Medulla oblongata (tissue), 1 donor: ENCODE measurements at regions not wholly inside any gene's neighbourhood (a gene's known extent, or its start where the extent isn't known, plus 50 kb on each side); places are given as distances from the start of the nearest gene placed in this dataset.

Experiments used
- DNase-seq: peaks from one replicate; pipeline ENCODE4 v3.0.0-alpha.2; 2015; ENCODE audit errors: extremely low spot score

DNA sequence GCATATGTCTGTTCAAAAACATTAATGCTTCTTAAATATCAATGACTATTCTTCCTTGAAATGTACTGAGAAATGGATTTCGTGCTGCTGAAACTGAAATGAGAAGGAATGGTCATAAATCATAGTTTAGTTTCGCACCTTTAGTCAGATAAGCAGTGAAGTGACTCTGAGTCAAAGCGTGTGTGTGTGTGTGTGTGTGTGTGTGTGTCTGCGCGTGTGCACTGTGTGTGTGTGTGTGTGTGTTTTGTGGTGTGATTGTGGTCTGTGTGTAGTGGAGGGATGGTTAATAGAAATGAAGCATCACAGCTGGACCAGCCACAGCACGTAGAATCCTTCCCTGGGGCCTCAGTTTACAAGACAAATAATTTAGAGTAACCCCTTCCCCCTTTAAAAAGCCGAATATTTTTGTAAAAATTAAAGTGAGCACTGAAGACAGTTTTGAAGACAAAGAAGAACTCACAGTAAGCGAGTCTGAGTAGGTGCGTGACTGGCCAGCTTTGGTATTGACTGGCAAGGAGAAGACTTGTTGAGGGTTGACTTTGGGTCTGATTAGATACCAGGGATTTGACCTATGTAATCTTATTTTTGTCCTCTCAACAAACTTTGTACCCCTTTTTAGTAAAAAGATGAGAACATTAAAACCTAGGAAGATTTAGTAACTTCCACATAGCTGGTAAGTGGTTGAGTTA lies 202.0 kb upstream of the IL12A start:
- DNase-seq, result no peak

DNA sequence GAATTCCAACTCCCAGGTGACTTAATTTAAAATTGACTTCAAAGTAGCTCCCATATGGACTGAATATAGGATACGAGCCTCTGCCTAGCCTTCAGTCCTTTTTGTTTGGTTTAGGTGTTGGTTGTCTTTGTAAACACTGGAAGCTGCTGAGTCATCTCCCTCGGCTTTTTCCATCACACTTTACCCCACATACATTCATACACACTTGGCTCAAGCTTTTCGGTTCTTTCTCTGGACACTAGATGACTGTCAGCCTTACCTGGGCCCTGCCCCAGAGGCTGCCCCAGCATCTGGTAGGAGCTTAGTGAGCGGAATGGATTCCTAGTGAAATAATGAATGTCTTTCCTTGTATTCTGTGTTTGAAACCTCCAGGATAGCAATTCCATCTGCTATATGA lies 201.5 kb upstream of the IL12A start:
- no peak for DNase-seq

DNA sequence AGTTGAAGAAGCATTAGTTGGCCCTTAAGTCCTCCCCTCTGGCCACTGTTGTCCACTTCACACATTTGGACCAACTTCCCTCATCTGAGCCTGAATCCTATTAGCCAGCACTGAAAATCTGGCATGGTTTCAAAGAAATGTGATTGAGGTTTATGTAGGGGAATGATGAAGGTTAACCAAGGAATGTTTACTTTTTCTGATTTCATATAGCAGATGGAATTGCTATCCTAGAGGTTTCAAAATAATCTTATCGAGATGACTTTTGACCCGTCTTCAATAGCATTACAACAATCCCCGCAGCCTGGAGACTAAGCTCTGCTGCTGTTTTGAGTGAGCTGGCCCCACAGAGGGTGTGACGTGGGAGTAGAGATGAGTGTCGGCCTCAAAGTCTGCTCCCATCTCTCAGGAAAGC lies 200.8 kb upstream of the IL12A start:
- DNase-seq, result no peak

DNA sequence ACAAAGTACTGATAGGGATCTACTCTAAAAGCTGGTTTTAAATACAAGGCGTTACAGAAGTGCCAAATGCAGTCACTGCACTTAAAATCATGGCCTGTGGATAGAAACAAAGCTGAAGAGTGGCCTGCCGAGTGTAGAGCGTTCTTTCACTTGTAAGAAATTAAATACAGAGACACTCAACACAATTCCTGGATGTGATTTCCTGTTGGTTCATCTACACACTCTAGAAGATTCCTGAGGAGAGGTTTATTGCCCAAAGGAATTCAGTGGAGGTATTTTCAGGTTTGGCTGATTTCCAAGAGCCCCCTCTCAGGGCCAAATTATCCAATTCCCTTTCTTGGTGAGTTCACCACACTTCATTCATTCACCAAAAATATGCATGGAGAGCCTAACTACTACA lies 200.3 kb upstream of the IL12A start:
- DNase-seq, result no peak

DNA sequence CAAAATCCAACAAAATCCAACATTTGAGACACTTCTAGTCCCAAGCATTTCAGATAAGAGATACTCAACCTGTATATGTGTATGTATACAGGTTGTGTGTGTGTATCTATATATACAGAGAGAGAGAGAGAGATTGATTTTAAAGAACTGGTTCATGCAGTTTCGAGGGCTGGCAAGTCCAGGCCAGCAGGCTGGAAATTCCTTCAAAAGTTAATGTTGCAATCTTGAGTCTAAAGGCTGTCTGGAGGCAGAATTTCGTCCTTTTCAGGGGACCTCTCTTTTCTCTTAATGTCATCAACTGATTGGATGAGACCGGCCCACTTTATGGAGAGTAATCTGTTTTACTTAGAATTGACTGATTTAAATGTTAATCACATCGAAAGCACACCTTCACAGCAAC lies 199.6 kb upstream of the IL12A start:
- DNase-seq, result no peak

DNA sequence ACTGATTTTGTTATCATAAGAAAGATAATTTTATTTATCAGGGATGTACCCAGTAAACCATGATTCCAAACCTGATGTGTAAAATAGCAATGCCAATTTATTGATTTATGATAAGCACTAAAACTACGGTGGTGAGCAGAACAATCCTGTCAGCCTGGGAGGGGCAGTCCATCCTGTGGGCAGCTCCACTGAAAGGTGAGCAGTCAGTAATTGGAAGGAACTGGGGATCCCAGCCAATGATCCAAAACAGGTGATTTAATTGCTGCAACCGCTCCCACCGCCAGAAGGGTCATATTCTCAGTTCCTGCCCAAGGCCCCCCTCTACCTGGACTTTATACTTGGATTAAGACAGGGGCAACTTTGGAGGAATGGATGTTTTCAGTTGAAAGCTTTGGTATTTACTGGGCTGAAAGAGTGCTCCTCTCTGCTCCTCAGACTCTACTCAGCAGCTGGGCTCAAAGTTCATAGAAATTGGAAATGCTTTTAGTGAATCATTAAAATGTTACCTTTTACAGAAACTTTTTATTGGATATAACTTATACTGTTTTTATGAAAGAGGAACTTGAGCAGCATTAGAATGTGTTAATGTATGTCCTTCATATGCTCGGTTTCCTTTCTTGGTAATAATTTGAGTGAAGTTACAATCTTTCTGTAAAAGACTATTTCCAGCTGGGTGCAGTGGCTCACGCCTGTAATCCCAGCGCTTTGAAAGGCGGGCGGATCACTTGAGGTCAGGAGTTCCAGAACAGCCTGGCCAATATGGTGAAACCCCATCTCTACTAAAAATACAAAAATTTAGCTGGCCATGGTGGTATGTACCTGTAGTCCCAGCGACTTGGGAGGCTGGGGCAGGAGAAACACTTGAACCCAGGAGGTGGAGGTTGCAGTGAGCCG lies 198.6 kb upstream of the IL12A start:
- no peak for DNase-seq

DNA sequence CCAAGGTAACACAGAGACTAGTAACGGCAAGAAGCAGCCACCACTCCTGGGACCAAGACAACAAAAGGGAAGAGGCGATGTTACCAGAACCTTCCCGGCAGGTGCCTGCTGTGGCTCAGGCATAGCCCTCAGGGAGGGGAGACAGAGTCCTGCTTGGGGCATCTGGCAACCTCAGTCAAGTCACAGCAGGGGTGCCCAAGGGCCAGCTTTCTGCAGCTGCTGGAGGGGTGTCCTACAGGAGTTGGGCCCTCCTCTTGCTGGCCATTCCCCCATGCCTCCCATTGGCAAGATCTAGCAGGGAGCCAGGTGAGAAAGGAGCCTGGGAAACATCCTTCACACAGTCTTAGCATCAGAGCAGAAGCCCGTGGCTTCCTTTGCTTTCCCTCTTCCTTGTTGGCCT lies 197.3 kb upstream of the IL12A start:
- DNase-seq, result no peak

DNA sequence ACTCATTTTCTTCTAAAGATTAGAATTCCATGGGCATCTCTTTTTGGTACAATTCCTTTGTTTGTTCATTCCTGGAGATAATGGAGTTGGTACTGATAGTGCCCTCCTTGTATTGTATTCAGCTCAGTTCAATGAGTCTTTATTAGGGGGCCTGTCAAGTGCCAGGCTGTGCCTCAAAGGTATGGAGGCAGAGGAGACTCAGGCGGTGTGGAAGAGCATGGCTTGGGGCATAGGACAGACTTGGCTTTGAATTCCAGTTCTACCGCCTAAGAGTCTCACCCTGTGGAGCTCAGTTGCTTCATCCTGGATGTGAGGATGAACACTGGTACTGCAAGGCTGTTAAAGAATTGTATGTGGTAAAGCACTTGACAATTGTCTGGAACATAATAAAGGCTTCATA lies 196.6 kb upstream of the IL12A start:
- peak; percentile 77 for DNase-seq

DNA sequence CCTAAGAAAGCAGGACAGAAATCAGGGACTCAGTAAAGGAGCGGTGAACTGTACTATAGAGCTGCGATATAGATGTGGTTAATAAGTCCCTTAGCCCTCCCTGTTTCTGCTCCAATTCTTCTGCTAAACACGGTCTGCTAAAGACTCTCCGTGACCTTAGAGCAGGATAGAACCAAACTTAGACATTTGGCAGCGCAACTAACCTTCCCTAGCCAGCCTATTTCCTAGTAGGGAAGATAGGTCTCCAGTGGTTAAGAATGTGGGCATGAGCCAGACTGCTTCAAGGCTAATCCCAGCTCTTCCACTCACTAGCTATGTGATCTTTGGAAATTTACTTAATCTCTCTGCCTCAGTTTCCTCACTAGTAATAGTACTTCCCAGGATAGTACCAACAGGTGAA lies 193.6 kb upstream of the IL12A start:
- no peak for DNase-seq

DNA sequence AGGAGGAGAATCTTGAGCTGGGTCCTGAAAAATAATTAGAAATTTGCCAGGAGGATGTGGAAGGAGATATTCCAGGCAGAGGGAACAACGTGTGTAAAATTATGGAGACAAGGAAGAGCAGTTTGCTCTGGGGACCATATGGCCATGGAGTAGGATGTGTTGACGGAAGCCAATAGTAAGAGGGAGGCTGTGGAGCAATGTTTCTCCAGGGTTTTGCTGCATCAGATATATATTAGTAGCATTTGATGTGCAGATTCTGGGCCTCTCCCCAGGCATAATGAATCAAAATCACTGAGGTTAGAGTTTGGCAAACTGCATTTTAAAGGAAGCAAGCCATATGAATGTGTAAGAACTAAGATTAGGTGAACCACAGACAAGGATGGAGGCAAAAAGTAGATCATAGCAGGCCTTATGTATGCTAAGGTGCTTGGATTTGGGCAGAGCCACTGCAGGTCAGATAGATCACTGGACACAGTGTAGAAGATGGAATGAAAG lies 192.9 kb upstream of the IL12A start:
- no peak for DNase-seq

DNA sequence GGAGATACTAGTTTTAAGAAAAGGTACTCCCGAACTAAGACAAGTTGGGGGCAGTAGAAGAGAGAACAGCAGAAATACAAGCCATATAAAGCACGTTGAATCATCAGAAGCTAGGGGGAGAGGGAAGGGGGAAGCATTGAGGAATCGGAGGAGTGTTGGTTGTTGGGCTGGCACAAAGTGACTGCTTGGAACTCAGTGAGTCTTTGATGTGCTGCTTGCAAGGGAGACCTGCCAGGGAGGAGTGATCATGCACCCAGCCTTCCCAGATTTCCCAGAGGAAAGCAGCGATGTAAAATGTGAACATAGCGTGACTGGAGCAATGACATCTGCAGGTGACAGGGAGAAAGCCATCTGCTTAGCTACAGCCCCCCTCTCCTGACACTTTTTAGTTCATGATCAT lies 192.4 kb upstream of the IL12A start:
- DNase-seq, result no peak

DNA sequence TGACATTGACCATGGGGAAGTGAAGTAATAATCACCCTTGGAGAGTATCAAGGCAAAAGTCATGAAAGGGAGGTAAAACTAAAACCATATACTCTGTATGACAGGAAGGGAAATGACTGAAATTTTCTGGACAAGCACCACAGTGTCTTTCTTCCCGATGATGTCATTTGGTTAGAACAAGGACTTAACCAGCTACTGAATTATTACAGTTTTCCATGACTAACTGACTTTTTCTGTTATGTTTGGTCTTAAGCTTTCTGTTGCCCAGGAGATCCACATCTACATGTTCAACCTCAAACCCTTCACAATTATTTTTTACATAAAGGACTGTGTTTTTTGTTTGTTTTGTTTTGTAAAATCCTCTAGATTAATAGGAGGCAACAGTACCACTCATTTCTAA lies 191.9 kb upstream of the IL12A start:
- DNase-seq, result no peak

DNA sequence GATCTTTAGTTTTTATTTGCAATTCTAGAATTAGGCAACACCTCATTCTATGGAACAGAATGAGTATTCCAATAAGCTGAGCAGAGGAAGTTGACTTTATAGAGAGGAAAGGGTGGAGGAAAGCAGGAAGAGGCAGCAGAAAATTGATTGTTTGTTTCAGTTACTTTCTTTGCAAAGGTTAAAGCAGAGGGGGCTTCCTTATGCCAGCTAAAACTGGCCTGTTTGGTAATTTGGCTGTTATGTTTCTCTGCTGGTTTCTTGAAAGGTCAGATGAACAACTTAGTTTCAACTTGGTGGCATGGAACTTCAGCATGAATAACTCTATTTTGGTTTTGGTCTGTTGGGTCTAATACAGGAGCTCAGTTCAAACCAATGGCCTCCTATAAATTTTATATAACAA lies 190.9 kb upstream of the IL12A start:
- no peak for DNase-seq

DNA sequence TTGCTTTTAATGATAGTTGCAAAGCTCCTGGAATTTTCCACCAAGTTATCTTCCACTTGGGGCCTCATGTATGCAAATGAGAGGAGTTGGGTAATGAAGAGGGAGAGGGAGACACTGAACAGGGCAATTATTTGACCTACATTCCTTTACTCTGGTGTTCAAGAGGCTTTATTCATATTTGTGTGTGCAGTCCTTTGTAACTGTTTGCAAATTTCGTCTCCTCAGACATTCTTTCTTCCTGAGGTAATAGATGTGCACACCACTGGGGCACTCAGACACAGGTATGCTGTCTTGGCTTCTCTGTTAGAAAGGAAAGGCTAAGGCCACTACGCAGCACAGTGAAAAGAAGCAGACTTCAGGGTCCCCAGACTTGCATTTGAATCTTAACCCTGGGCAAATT lies 189.7 kb upstream of the IL12A start:
- DNase-seq, result no peak

DNA sequence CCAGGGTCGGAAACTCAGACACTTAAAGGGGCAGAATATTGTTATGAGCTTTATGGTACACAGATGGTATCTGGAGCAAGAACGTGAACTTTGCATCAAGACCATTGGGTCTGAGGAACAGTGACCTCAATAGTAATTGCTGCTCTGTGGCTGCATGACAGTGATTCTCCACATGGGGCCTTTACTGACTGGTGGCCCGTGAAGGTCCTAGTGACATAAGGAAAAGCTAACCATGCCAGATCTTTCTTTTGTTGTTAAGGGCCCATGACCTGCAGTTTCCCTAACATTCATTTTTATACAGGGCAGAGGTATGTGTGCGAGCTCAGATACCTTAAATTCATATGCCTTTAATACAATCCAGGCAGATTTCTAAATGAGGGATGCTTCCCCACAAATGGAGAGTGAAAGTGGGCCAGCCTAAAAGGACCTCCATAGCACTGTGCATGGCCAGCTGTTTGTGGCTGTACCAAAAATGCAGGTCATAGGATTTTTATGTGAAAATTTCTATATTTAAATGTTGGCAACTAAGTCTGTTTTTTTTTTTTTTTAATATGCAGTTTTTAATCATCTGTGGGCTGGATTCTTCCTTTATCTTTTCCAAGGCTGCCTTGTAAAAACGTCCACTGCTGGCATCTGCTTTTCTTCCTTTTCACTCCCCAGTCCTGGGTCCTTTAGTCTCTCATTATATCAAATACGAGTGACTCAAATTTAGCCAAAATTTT lies 188.0 kb upstream of the IL12A start:
- DNase-seq, result no peak

DNA sequence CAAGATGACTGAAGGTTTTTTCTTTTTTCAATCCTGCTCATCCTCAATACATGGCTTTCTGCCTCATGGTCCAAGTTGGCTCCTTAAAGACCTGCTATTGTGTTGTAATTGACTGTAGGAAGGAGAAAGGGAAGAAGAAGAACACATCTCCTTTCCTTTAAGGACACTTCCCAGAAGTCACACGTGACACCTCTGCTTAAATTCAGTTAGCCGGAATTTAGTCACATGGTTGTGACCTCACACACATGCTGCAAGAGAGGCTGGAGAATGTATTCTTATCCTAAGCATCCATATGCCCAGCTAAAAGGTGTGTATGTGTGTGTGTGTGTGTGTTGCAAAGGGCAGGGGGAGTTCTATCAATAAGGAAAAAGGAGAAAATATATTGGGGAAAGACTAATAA lies 185.8 kb upstream of the IL12A start:
- DNase-seq, result no peak

DNA sequence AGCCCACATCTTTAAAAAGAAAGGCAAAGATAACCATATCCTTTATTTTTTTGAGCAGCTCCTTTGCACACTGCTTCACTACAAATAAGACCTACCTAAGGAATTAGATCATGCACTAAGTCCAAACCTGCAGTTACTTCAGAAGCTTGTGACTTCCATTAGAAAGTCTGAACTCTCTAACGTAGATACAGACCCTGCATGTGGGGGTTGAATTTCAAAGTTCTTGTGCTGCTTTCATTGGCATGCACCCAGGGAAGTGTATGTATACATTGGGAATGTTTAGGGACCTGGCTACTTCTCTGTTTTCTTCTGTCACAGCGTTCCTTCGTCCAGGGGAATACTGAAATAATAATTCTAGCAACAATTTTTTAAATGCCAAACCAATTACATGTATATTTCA lies 185.2 kb upstream of the IL12A start:
- DNase-seq, result no peak

DNA sequence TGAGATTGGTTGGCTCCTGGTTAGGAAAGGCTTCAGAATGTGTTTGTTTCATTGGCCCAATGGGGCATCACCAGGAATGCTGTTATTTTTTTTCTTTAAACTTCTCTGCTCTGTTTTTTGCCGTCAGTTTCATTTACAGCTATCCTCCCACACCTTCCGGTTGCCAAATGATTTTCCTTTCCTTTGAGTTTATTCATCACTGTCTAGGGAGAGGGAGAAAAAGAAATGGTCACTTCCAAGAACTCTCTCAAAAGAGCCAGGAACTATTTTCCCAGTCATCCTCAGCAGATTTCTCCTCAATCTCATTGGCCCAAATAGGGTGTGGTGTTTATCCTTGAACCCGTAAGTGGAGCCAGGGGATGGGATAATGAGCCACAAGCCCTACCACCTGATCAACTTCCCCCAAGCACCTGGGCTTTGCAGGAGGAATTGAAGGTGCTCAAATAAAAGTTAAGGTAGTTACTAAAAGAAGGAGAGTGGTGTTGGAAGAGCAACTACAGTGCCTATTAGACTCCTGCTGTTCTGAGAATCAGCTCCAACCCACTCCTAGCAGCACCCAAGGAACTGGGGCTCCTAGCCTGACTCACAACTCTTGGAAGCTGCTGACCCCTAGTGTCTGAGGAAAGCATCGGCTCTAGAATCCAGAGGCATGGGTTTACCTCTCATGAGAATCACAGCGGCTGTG lies 183.8 kb upstream of the IL12A start:
- DNase-seq, result peak; percentile 97

DNA sequence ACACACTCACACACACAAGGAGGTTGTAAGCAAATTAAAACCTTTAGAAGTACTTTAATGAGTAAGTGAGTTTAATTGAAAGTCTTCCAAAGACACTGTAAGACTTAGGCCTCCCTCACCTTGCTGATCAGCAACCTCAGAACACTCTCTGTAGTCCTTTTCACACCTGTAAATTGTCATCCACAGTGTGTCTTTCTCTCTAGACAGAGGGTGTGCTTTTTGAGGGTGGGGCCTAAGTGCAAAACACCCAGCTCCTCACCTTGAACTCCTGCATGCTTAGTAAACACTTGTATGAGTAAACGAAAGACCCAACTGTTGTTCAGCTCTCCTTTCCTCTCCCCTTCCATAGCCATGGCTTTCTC lies 183.2 kb upstream of the IL12A start:
- DNase-seq, result no peak

DNA sequence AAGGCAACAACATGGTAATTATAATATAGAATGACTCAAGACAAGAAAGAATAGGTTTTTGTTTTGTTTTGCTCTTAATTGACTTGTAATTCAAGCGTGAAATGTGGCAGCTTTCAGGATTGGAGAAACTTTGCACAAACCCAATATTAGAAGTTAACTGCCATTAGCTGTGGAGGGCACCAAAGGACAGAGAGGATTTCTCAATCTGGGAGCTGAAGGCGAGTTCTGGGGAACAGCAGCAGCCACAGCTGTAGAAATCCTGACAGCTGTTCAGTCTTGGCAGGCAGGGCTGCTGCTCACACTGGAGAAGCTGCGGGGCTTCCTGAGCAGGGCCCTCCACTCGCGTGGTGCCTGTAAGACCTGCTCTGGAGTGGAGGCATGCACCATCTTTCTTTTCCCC lies 182.2 kb upstream of the IL12A start:
- DNase-seq, result peak; percentile 76

DNA sequence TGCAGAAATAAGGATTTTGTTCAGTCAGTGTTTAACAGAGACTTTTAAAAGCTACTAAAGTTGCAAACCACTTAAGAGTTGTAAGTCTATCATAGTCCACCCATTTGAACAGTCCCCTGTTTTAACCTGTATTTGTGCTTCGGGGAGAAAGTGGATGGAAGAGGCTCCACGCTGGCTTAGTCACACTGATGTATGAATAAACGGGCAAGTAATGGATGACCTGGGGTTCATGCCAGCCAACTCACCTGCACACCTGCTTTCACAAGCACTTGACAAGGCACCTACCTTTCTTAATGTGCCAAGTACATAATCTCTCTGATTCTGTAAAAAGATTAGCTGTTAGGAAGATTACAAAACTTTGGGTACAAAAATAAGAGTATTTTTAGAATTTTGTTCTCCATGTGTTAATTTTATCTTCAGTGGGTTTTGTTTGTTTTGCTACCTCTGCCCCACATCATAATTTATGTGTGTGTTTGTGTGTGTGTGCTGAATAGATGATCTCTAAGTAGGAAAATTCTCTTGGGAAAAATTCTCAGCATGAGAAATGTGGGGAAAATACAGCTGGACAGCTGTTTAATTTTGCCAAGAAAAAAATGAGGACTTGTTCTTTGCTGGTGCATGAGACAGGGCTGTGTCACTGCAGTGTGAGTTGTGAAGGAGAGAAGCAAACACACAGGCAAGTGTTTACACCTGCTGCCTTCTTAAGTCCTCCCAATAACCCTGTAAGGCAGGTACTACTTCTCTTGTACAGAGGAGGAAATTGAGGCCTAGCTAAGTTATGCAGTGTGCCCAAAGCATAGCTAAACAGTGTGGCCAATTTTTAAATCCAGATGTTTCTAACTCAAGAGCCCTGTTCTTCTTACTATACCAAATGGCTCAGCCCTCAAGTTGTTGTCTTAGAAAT lies 181.2 kb upstream of the IL12A start:
- no peak for DNase-seq
